ENCODE measurements at regions not wholly inside any gene's neighbourhood (a gene's known extent, or its start where the extent isn't known, plus 50 kb on each side); places are given as distances from the start of the nearest gene placed in this dataset.

GRCh38 chr7:52482076-52482475 is 553.4 kb upstream of the POM121L12 start:
- peak; percentile 10 for DNase-seq (ENCODE audit: low read depth)
- H3K27me3 Mint-ChIP-seq (ENCODE audit: low read depth, unreplicated experiment), result no peaks in the 10 kb centered on the region
- Histone ChIP-seq H3K27me3 (ENCODE audit: insufficient read depth, low read length) (no peaks in the 10 kb centered on the region), H3K79me2 (ENCODE audit: insufficient read depth, low read length) (no peaks in the 10 kb centered on the region), H3K9ac (ENCODE audit: low read length) (no peak overlapping the region), H4K20me1 (ENCODE audit: insufficient read depth, low read length) (no peaks in the 10 kb centered on the region), H2AFZ (ENCODE audit: low read depth, low read length) (no peak overlapping the region), H3K9me3 (ENCODE audit: insufficient read depth, low read depth, low read length) (no peaks in the 10 kb centered on the region), H3K4me3 (ENCODE audit: insufficient read depth, low read depth, low read length) (no peak overlapping the region), H3K4me2 (ENCODE audit: low read length) (no peak overlapping the region), H3K4me1 (ENCODE audit: insufficient read depth, low read length) (no peaks in the 10 kb centered on the region), H3K27ac (ENCODE audit: low read depth, low read length) (no peak overlapping the region), H3K36me3 (ENCODE audit: insufficient read depth, low read length) (no peaks in the 10 kb centered on the region)
- H3K27ac Mint-ChIP-seq (ENCODE audit: unreplicated experiment), result no peak overlapping the region
- TF ChIP-seq EZH2 (IDR thresholded peaks at IDR 0.05; ENCODE audit: insufficient read depth, low read length) (no peak), CTCF (IDR thresholded peaks at IDR 0.05; ENCODE audit: insufficient read depth, low read depth, low read length) (no peak)
- no peak for FAIRE-seq
- H3K4me1 Mint-ChIP-seq (ENCODE audit: low read depth, unreplicated experiment), result no peaks in the 10 kb centered on the region
- H3K9me3 Mint-ChIP-seq (ENCODE audit: unreplicated experiment), result no peaks in the 10 kb centered on the region
- H3K36me3 Mint-ChIP-seq (ENCODE audit: low read depth, unreplicated experiment), result no peaks in the 10 kb centered on the region
- no peak overlapping the region for H3K4me3 Mint-ChIP-seq (ENCODE audit: unreplicated experiment)

- H3K27ac ChIP-seq (ENCODE audit: low read depth, low read length), result no peak overlapping the region
- H3K36me3 Mint-ChIP-seq (ENCODE audit: low read depth, unreplicated experiment), result no peaks in the 10 kb centered on the region
- H3K9me3 Mint-ChIP-seq (ENCODE audit: unreplicated experiment), result no peaks in the 10 kb centered on the region
- H3K36me3 ChIP-seq (ENCODE audit: insufficient read depth, low read length), result no peaks in the 10 kb centered on the region
- H3K4me1 Mint-ChIP-seq (ENCODE audit: low read depth, unreplicated experiment), result no peaks in the 10 kb centered on the region
- H2AFZ ChIP-seq (ENCODE audit: low read depth, low read length), result no peak overlapping the region
- H3K27me3 Mint-ChIP-seq (ENCODE audit: low read depth, unreplicated experiment), result no peaks in the 10 kb centered on the region
- H3K27me3 ChIP-seq (ENCODE audit: insufficient read depth, low read length), result no peaks in the 10 kb centered on the region
- H3K9ac ChIP-seq (ENCODE audit: low read length), result no peak overlapping the region
- H3K4me1 ChIP-seq (ENCODE audit: insufficient read depth, low read length), result no peaks in the 10 kb centered on the region
- no peaks in the 10 kb centered on the region for H3K9me3 ChIP-seq (ENCODE audit: insufficient read depth, low read depth, low read length)
- H3K4me2 ChIP-seq (ENCODE audit: low read length), result no peak overlapping the region
- DNase-seq (ENCODE audit: low read depth) (no peak), FAIRE-seq (no peak)
- H3K4me3 Mint-ChIP-seq (ENCODE audit: unreplicated experiment), result no peak overlapping the region
- TF ChIP-seq CTCF (IDR thresholded peaks at IDR 0.05; ENCODE audit: insufficient read depth, low read depth, low read length) (no peak), EZH2 (IDR thresholded peaks at IDR 0.05; ENCODE audit: insufficient read depth, low read length) (no peak)
- no peaks in the 10 kb centered on the region for H4K20me1 ChIP-seq (ENCODE audit: insufficient read depth, low read length)
- no peak overlapping the region for H3K4me3 ChIP-seq (ENCODE audit: insufficient read depth, low read depth, low read length)
- no peaks in the 10 kb centered on the region for H3K79me2 ChIP-seq (ENCODE audit: insufficient read depth, low read length)
- no peak overlapping the region for H3K27ac Mint-ChIP-seq (ENCODE audit: unreplicated experiment)
Measured at GRCh38 chr7:52481571-52481970, 553.9 kb upstream of the POM121L12 start.

GRCh38 chr7:52479990-52480389 is 555.4 kb upstream of the POM121L12 start:
- no peaks in the 10 kb centered on the region for H3K36me3 ChIP-seq (ENCODE audit: insufficient read depth, low read length)
- no peaks in the 10 kb centered on the region for H3K27me3 ChIP-seq (ENCODE audit: insufficient read depth, low read length)
- no peak overlapping the region for H3K9ac ChIP-seq (ENCODE audit: low read length)
- H3K79me2 ChIP-seq (ENCODE audit: insufficient read depth, low read length), result no peaks in the 10 kb centered on the region
- H3K4me1 Mint-ChIP-seq (ENCODE audit: low read depth, unreplicated experiment), result no peaks in the 10 kb centered on the region
- no peak overlapping the region for H3K4me2 ChIP-seq (ENCODE audit: low read length)
- no peak for TF ChIP-seq EZH2 (IDR thresholded peaks at IDR 0.05; ENCODE audit: insufficient read depth, low read length)
- TF ChIP-seq CTCF (IDR thresholded peaks at IDR 0.05; ENCODE audit: insufficient read depth, low read depth, low read length), result no peak
- no peaks in the 10 kb centered on the region for H3K4me1 ChIP-seq (ENCODE audit: insufficient read depth, low read length)
- H3K4me3 Mint-ChIP-seq (ENCODE audit: unreplicated experiment), result no peak overlapping the region
- no peak overlapping the region for H3K4me3 ChIP-seq (ENCODE audit: insufficient read depth, low read depth, low read length)
- DNase-seq (ENCODE audit: low read depth) (no peak), FAIRE-seq (no peak)
- H3K27ac Mint-ChIP-seq (ENCODE audit: unreplicated experiment), result no peak overlapping the region
- H3K36me3 Mint-ChIP-seq (ENCODE audit: low read depth, unreplicated experiment), result no peaks in the 10 kb centered on the region
- H2AFZ ChIP-seq (ENCODE audit: low read depth, low read length), result no peak overlapping the region
- no peaks in the 10 kb centered on the region for H3K9me3 Mint-ChIP-seq (ENCODE audit: unreplicated experiment)
- no peaks in the 10 kb centered on the region for H3K27me3 Mint-ChIP-seq (ENCODE audit: low read depth, unreplicated experiment)
- H4K20me1 ChIP-seq (ENCODE audit: insufficient read depth, low read length), result no peaks in the 10 kb centered on the region
- no peak overlapping the region for H3K27ac ChIP-seq (ENCODE audit: low read depth, low read length)
- H3K9me3 ChIP-seq (ENCODE audit: insufficient read depth, low read depth, low read length), result no peaks in the 10 kb centered on the region

All from astrocyte (in vitro differentiated cells and primary cell).